Coronary artery (tissue), 2 donors: ENCODE measurements at regions not wholly inside any gene's neighbourhood (a gene's known extent, or its start where the extent isn't known, plus 50 kb on each side); places are given as distances from the start of the nearest gene placed in this dataset.

Source experiments
- DNase-seq: peaks from one replicate; pipeline ENCODE4 v3.0.0-alpha.2; 2017; ENCODE audit warnings: low spot score
- H3K27ac ChIP-seq, 2 donors: fragments of 200-600 bp; sonication (generic); one replicate each; pipeline ENCODE4 v1.5.1; 2016 to 2019
- H3K4me3 ChIP-seq: fragments of 200-600 bp; sonication (generic); 2 replicates; pipeline ENCODE4 v1.5.1; 2016; ENCODE audit warnings: mild to moderate bottlenecking, moderate library complexity
- CTCF ChIP-seq: fragments of 200-600 bp; sonication (generic); IDR thresholded peaks from one replicate; pipeline ENCODE4 v1.5.1; 2019; ENCODE audit warnings: antibody characterized with exemption

- no peak for TF ChIP-seq CTCF
- no peak overlapping the region for H3K4me3 ChIP-seq
- DNase-seq = no peak
- no peak overlapping the region for H3K27ac ChIP-seq
Observed at GRCh38 chr4:180261346-180261745, 1981.9 kb upstream of the TENM3 start.

GRCh38 chr4:180280076-180280475 is 1963.1 kb upstream of the TENM3 start:
- no peak for DNase-seq
- Histone ChIP-seq H3K4me3 (no peak overlapping the region), H3K27ac (no peak overlapping the region)
- no peak for TF ChIP-seq CTCF

- H3K4me3 ChIP-seq = no peak overlapping the region
- H3K27ac ChIP-seq = no peak overlapping the region
- DNase-seq = no peak
- no peak for TF ChIP-seq CTCF
Observed at GRCh38 chr4:180280726-180281297, 1962.4 kb upstream of the TENM3 start.

- no peak for TF ChIP-seq CTCF
- DNase-seq = no peak
- no peak overlapping the region for H3K4me3 ChIP-seq
- no peak overlapping the region for H3K27ac ChIP-seq
Observed at GRCh38 chr4:180281724-180282123, 1961.5 kb upstream of the TENM3 start.

- no peak for DNase-seq
- Histone ChIP-seq H3K27ac (no peak overlapping the region), H3K4me3 (no peak overlapping the region)
- no peak for TF ChIP-seq CTCF
Observed at GRCh38 chr4:180284267-180284666, 1958.9 kb upstream of the TENM3 start.

GRCh38 chr4:180285796-180286195 is 1957.4 kb upstream of the TENM3 start:
- TF ChIP-seq CTCF = no peak
- DNase-seq = no peak
- H3K27ac ChIP-seq = no peak overlapping the region
- no peak overlapping the region for H3K4me3 ChIP-seq

GRCh38 chr4:180292339-180292738 is 1950.9 kb upstream of the TENM3 start:
- DNase-seq = no peak
- no peak overlapping the region for H3K4me3 ChIP-seq
- no peak for TF ChIP-seq CTCF
- H3K27ac ChIP-seq = no peak overlapping the region
